ENCODE measurements at regions not wholly inside any gene's neighbourhood (a gene's known extent, or its start where the extent isn't known, plus 50 kb on each side); places are given as distances from the start of the nearest gene placed in this dataset.

- DNase-seq: peak; percentile 81
Measured at GRCh38 chr21:43332861-43333297, 94.1 kb downstream of the SIK1 start.

- peak; percentile 84 for DNase-seq
Measured at GRCh38 chr21:43331962-43332828, 94.7 kb downstream of the SIK1 start.

- DNase-seq: no peak
Measured at GRCh38 chr21:43331111-43331961, 95.6 kb downstream of the SIK1 start.

- no peak for DNase-seq
Measured at GRCh38 chr21:43330306-43330881, 96.5 kb downstream of the SIK1 start.

GRCh38 chr21:43329711-43330269, 97.1 kb downstream of the SIK1 start:
- DNase-seq: no peak

- no peak for DNase-seq
Measured at GRCh38 chr21:43328958-43329691, 97.8 kb downstream of the SIK1 start.

GRCh38 chr21:43328185-43328957, 98.6 kb downstream of the SIK1 start:
- DNase-seq: no peak

GRCh38 chr21:43325968-43326715, 100.8 kb downstream of the SIK1 start:
- no peak for DNase-seq

GRCh38 chr21:43325036-43325435, 101.9 kb downstream of the SIK1 start:
- no peak for DNase-seq

GRCh38 chr21:43324596-43324995, 102.3 kb downstream of the SIK1 start:
- DNase-seq: no peak

GRCh38 chr21:43323244-43324005, 103.5 kb downstream of the SIK1 start:
- no peak for DNase-seq

- no peak for DNase-seq
Measured at GRCh38 chr21:43322805-43323204, 104.1 kb downstream of the SIK1 start.

GRCh38 chr21:43322311-43322710, 104.6 kb downstream of the SIK1 start:
- DNase-seq: no peak

GRCh38 chr21:43321611-43322010, 105.3 kb downstream of the SIK1 start:
- DNase-seq: no peak

GRCh38 chr21:43321111-43321510, 105.8 kb downstream of the SIK1 start:
- no peak for DNase-seq

GRCh38 chr21:43320526-43320925, 106.4 kb downstream of the SIK1 start:
- no peak for DNase-seq

- DNase-seq: peak; percentile 84
Measured at GRCh38 chr21:43318841-43319781, 107.8 kb downstream of the SIK1 start.

GRCh38 chr21:43318368-43318767, 108.6 kb downstream of the SIK1 start:
- DNase-seq: no peak

All from tongue (tissue), 1 donor.